H1 (cell line): ENCODE measurements at regions not wholly inside any gene's neighbourhood (a gene's known extent, or its start where the extent isn't known, plus 50 kb on each side); places are given as distances from the start of the nearest gene placed in this dataset.

Experiments used
- CTCF ChIA-PET: fragments of 300-600 bp; sonication (Branson Sonifier 250); formaldehyde crosslinking; loops from one replicate; lab custom pipeline; 2021; ENCODE audit not compliant: partially characterized antibody; lab: Charles Lee
- POLR2A ChIA-PET: fragments of 300-600 bp; sonication (Branson Sonifier 250); formaldehyde crosslinking; loops from one replicate; lab custom pipeline; 2021; ENCODE audit warnings: inconsistent platforms; ENCODE audit not compliant: partially characterized antibody; lab: Charles Lee
- DNase-seq, 2 experiments: peaks; one replicate each; pipeline versions ENCODE4 v3.0.0 to v3.0.0-alpha.2; 2010 to 2022; ENCODE audit warnings: low spot score in 2 of 2, low read depth in 1 of 2, mixed read lengths in 1 of 2
- FAIRE-seq: peaks from 2 replicates; lab custom pipeline; 2011; peaks lifted over from hg19 to GRCh38; lab: Jason Lieb, UNC
- H2AFZ ChIP-seq: 2 replicates; pipeline ENCODE4 v1.8.1; 2012; ENCODE audit warnings: low read length, inconsistent platforms
- H2AK5ac ChIP-seq: 2 replicates; pipeline ENCODE4 v1.6.1; 2013; ENCODE audit warnings: low read depth, low read length
- H2BK120ac ChIP-seq: replicated peaks from 2 replicates; pipeline ENCODE3; 2013; ENCODE audit warnings: low read depth, low read length, inconsistent platforms
- H2BK12ac ChIP-seq: 2 replicates; pipeline ENCODE4 v1.6.1; 2013; ENCODE audit warnings: low read depth, low read length
- H2BK15ac ChIP-seq: 2 replicates; pipeline ENCODE4 v1.6.1; 2013; ENCODE audit warnings: low read length
- H2BK20ac ChIP-seq: 2 replicates; pipeline ENCODE4 v1.6.1; 2013; ENCODE audit warnings: low read length
- H2BK5ac ChIP-seq: 2 replicates; pipeline ENCODE4 v1.6.1; 2013; ENCODE audit warnings: low read depth, low read length
- H3K14ac ChIP-seq: 2 replicates; pipeline ENCODE4 v1.6.1; 2013; ENCODE audit warnings: inconsistent platforms; ENCODE audit not compliant: insufficient read length
- H3K18ac ChIP-seq: 2 replicates; pipeline ENCODE4 v1.6.1; 2013; ENCODE audit warnings: low read length; ENCODE audit errors: extremely low read depth
- H3K23ac ChIP-seq: 2 replicates; pipeline ENCODE4 v1.6.1; 2013; ENCODE audit warnings: inconsistent platforms; ENCODE audit not compliant: insufficient read length
- H3K23me2 ChIP-seq: 2 replicates; pipeline ENCODE4 v1.6.1; 2013; ENCODE audit warnings: low read depth, low read length
- H3K27ac ChIP-seq: 2 replicates; pipeline ENCODE4 v1.6.1; 2011; ENCODE audit warnings: low read depth, low read length, inconsistent platforms
- H3K27me3 ChIP-seq, 4 experiments: replicated peaks in 1 of 4; 1 replicate in 1 of 4; 2 replicates in 3 of 4; pipeline versions ENCODE4 v1.6.1 to v1.8.1; 2011 to 2013; ENCODE audit warnings: low read length in 3 of 4, mild to moderate bottlenecking in 3 of 4, inconsistent platforms in 2 of 4, mixed read lengths in 2 of 4, moderate library complexity in 1 of 4; ENCODE audit not compliant: control insufficient read depth in 3 of 4, insufficient read depth in 3 of 4; ENCODE audit errors: extremely low read depth in 1 of 4
- H3K36me3 ChIP-seq, 4 experiments: 2 replicates each; pipeline versions ENCODE4 v1.6.1 to v1.8.1; 2011 to 2013; ENCODE audit warnings: mild to moderate bottlenecking in 4 of 4, low read length in 3 of 4, moderate library complexity in 2 of 4, control low read depth in 1 of 4, inconsistent platforms in 1 of 4; ENCODE audit not compliant: insufficient read depth in 4 of 4, control insufficient read depth in 2 of 4
- H3K4ac ChIP-seq: replicated peaks from 2 replicates; pipeline ENCODE3; 2013; ENCODE audit warnings: low read length, low read depth, mixed read lengths, inconsistent platforms; ENCODE audit not compliant: insufficient read length
- H3K4me1 ChIP-seq, 4 experiments: replicated peaks in 1 of 4; 1 replicate in 1 of 4; 2 replicates in 3 of 4; pipeline versions ENCODE4 v1.6.1 to v1.8.1; 2011 to 2013; ENCODE audit warnings: low read length in 3 of 4, inconsistent platforms in 2 of 4, mixed read lengths in 1 of 4; ENCODE audit not compliant: insufficient read depth in 4 of 4, control insufficient read depth in 3 of 4
- H3K4me2 ChIP-seq, 2 experiments: 2 replicates each; pipeline versions ENCODE4 v1.6.1 to v1.8.1; 2011 to 2013; ENCODE audit warnings: low read depth in 2 of 2, low read length in 2 of 2, control low read depth in 1 of 2, inconsistent platforms in 1 of 2, mild to moderate bottlenecking in 1 of 2; ENCODE audit not compliant: insufficient read depth in 1 of 2
- H3K4me3 ChIP-seq, 4 experiments: fragments of 200-600, 300-600 bp in 1 of 4; sonication (generic), shearing (Covaris generic), sonication (Bioruptor Twin) in 1 of 4; 2 replicates each; pipeline versions ENCODE4 v1.5.1 to v1.8.1; 2011 to 2016; ENCODE audit warnings: low read length in 4 of 4, low read depth in 3 of 4, control low read depth in 2 of 4, inconsistent platforms in 2 of 4, mild to moderate bottlenecking in 2 of 4, mixed read lengths in 1 of 4, moderate library complexity in 1 of 4; ENCODE audit not compliant: insufficient read depth in 2 of 4; ENCODE audit errors: extremely low read depth in 1 of 4
- H3K56ac ChIP-seq: replicated peaks from 2 replicates; pipeline ENCODE3; 2013; ENCODE audit warnings: low read depth, mild to moderate bottlenecking, mixed read lengths, low read length, inconsistent platforms; ENCODE audit not compliant: insufficient read length
- H3K79me1 ChIP-seq: 2 replicates; pipeline ENCODE4 v1.6.1; 2013; ENCODE audit warnings: low read depth, low read length, control low read depth
- H3K79me2 ChIP-seq, 2 experiments: 2 replicates each; pipeline versions ENCODE4 v1.6.1 to v1.8.1; 2012 to 2013; ENCODE audit warnings: low read length in 2 of 2, mild to moderate bottlenecking in 2 of 2, inconsistent platforms in 1 of 2; ENCODE audit not compliant: insufficient read depth in 2 of 2, control insufficient read depth in 1 of 2
- H3K9ac ChIP-seq, 4 experiments: replicated peaks in 1 of 4; 1 replicate in 1 of 4; 2 replicates in 3 of 4; pipeline versions ENCODE4 v1.6.1 to v1.8.1; 2011 to 2013; ENCODE audit warnings: low read depth in 3 of 4, low read length in 3 of 4, control low read depth in 2 of 4, mild to moderate bottlenecking in 2 of 4, moderate library complexity in 2 of 4, inconsistent platforms in 1 of 4; ENCODE audit errors: extremely low read depth in 1 of 4
- H3K9me3 ChIP-seq, 2 experiments: 2 replicates each; pipeline versions ENCODE4 v1.6.1 to v1.8.1; 2012 to 2013; ENCODE audit warnings: mild to moderate bottlenecking in 2 of 2, moderate library complexity in 2 of 2, control low read depth in 1 of 2, inconsistent platforms in 1 of 2, low read depth in 1 of 2, low read length in 1 of 2, mixed read lengths in 1 of 2; ENCODE audit not compliant: insufficient read depth in 2 of 2
- H4K20me1 ChIP-seq, 2 experiments: replicated peaks in 1 of 2; 2 replicates each; pipeline versions ENCODE3 to v1.8.1; 2011 to 2013; ENCODE audit warnings: inconsistent platforms in 2 of 2, low read length in 2 of 2, mild to moderate bottlenecking in 1 of 2; ENCODE audit not compliant: insufficient read depth in 2 of 2, control insufficient read depth in 1 of 2
- H4K5ac ChIP-seq: 2 replicates; pipeline ENCODE4 v1.6.1; 2013; ENCODE audit warnings: low read length, low read depth, mixed read lengths, inconsistent platforms; ENCODE audit not compliant: insufficient read length
- H4K8ac ChIP-seq: 2 replicates; pipeline ENCODE4 v1.8.0; 2013; ENCODE audit warnings: mild to moderate bottlenecking, moderate library complexity, low read length, inconsistent platforms; ENCODE audit not compliant: insufficient read depth; ENCODE audit errors: extremely low read depth
- H4K91ac ChIP-seq: replicated peaks from 2 replicates; pipeline ENCODE3; 2013; ENCODE audit warnings: low read length, mixed read lengths, inconsistent platforms; ENCODE audit not compliant: insufficient read length
- BACH1 ChIP-seq: IDR thresholded peaks from 2 replicates; pipeline ENCODE4 v1.6.1; 2012; ENCODE audit warnings: low read length, improper control_type of control experiment
- BCL11A ChIP-seq, 2 experiments: IDR thresholded peaks; one replicate each; pipeline ENCODE4 v1.6.1; 2011; ENCODE audit warnings: low read depth in 2 of 2, low read length in 2 of 2, mild to moderate bottlenecking in 2 of 2
- FOSL1 ChIP-seq: IDR thresholded peaks from 2 replicates; pipeline ENCODE4 v1.6.1; 2011; ENCODE audit warnings: mild to moderate bottlenecking, low read depth, low read length, moderate library complexity; ENCODE audit not compliant: insufficient read depth
- RBBP5 ChIP-seq: IDR thresholded peaks from 2 replicates; pipeline ENCODE4 v1.7.1; 2012; ENCODE audit warnings: low read depth, mild to moderate bottlenecking, inconsistent platforms, low read length, moderate library complexity, borderline replicate concordance
- WGBS, 2 experiments: shearing (Covaris generic) in 1 of 2; methylation state at CpG; one replicate each; pipeline versions ENCODE4 v1.1.6 to v1.1.7; 2013 to 2015; ENCODE audit warnings: low lambda C conversion rate in 2 of 2, mixed read lengths in 2 of 2, inconsistent platforms in 1 of 2, low coverage in 1 of 2, missing lambda C conversion rate in 1 of 2; ENCODE audit not compliant: insufficient replicate concordance in 2 of 2, insufficient coverage in 1 of 2, insufficient read length in 1 of 2; ENCODE audit errors: extremely low coverage in 1 of 2, missing lambda C conversion rate in 1 of 2; 5-methylcytosine and 5-hydroxymethylcytosine counted together

DNA sequence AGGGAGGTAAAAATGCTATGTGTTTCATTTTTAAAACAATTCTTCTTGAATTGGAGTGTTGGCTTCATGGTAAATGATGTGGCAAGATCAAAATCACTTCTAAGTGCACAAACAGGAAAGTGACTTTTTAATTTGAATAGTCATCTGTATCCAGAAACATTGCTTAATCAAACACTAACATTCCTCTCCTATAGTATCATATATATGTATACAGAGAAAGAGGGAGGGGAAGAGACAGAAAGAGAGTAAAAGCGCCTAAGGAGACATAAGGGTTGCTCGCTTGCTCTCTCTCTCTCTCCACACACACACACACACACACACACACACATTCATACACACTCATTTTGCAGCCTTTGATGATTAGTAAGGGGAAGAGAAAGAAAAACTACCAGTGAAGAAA lies 95.4 kb upstream of the PRDM9 start:
- H3K23ac ChIP-seq, result no peak overlapping the region
- no peak for TF ChIP-seq FOSL1
- TF ChIP-seq RBBP5, result no peak
- no peak for TF ChIP-seq BACH1
- TF ChIP-seq BCL11A (IDR thresholded peaks at IDR 0.05; ENCODE audit: low read depth in 2 of 2, low read length in 2 of 2), result no peak
- no peak overlapping the region for H3K14ac ChIP-seq
- POLR2A ChIA-PET, result no interaction called here
- no peak overlapping the region for H2BK120ac ChIP-seq
- H3K4me1 ChIP-seq, result no peaks in the 10 kb centered on the region; a peak in 1 of 7 replicates
- no peaks in the 10 kb centered on the region for H4K20me1 ChIP-seq
- no peak overlapping the region for H2BK12ac ChIP-seq
- DNase-seq, result no peak
- H3K56ac ChIP-seq, result no peak overlapping the region
- no peak overlapping the region for H3K4me3 ChIP-seq
- H3K4me2 ChIP-seq, result no peak overlapping the region
- H2AFZ ChIP-seq, result no peak overlapping the region
- H3K9ac ChIP-seq, result no peak overlapping the region
- no peak overlapping the region for H4K91ac ChIP-seq
- CTCF ChIA-PET, result interaction anchor here (0.6 kb wide), 1 partner anchor 462 kb away, joined by 3 read pairs; no protein-coding TSS in a partner anchor
- H3K18ac ChIP-seq, result no peak overlapping the region
- no peak overlapping the region for H2BK5ac ChIP-seq
- H4K5ac ChIP-seq, result no peak overlapping the region
- no peak overlapping the region for H2AK5ac ChIP-seq
- no peak overlapping the region for H3K27ac ChIP-seq
- H3K79me1 ChIP-seq, result no peaks in the 10 kb centered on the region
- H3K9me3 ChIP-seq, result no peaks in the 10 kb centered on the region
- H4K8ac ChIP-seq, result no peak overlapping the region
- H3K4ac ChIP-seq, result no peak overlapping the region
- no peaks in the 10 kb centered on the region for H3K79me2 ChIP-seq
- WGBS, 2 experiments, result 93% methylated on average over 2 of the region's 2 CpGs; no CpG with 5 or more reads in 1 of the 2 experiments
- FAIRE-seq, result no peak
- H3K36me3 ChIP-seq, result no peaks in the 10 kb centered on the region
- H3K27me3 ChIP-seq, result no peaks in the 10 kb centered on the region; a peak in 1 of 7 replicates
- H2BK15ac ChIP-seq, result no peak overlapping the region
- no peak overlapping the region for H2BK20ac ChIP-seq
- no peaks in the 10 kb centered on the region for H3K23me2 ChIP-seq
